ENCODE measurements at regions not wholly inside any gene's neighbourhood (a gene's known extent, or its start where the extent isn't known, plus 50 kb on each side); places are given as distances from the start of the nearest gene placed in this dataset.

- no peak for DNase-seq
These were observed 513.8 kb upstream of the FAM241A start for GRCh38 chr4:111631215-111631999.

- DNase-seq, result no peak
These were observed 512.6 kb upstream of the FAM241A start for GRCh38 chr4:111632641-111633151.

- DNase-seq, result no peak
These were observed 511.5 kb upstream of the FAM241A start for GRCh38 chr4:111633663-111634266.

- no peak for DNase-seq
These were observed 509.6 kb upstream of the FAM241A start for GRCh38 chr4:111635646-111636045.

- DNase-seq, result no peak
These were observed 508.2 kb upstream of the FAM241A start for GRCh38 chr4:111636961-111637585.

- no peak for DNase-seq
These were observed 506.0 kb upstream of the FAM241A start for GRCh38 chr4:111639120-111639690.

GRCh38 chr4:111639876-111640275, 505.4 kb upstream of the FAM241A start:
- no peak for DNase-seq

- DNase-seq, result peak; percentile 17 to 18
These were observed 503.3 kb upstream of the FAM241A start for GRCh38 chr4:111641813-111642579.

GRCh38 chr4:111648056-111648455, 497.2 kb upstream of the FAM241A start:
- no peak for DNase-seq

- no peak for DNase-seq
These were observed 495.9 kb upstream of the FAM241A start for GRCh38 chr4:111649308-111649707.

- no peak for DNase-seq
These were observed 495.1 kb upstream of the FAM241A start for GRCh38 chr4:111650146-111650545.

GRCh38 chr4:111650674-111651086, 494.6 kb upstream of the FAM241A start:
- DNase-seq, result no peak

GRCh38 chr4:111652236-111652635, 493.0 kb upstream of the FAM241A start:
- no peak for DNase-seq

- DNase-seq, result no peak
These were observed 492.3 kb upstream of the FAM241A start for GRCh38 chr4:111652986-111653385.

GRCh38 chr4:111662496-111662895, 482.8 kb upstream of the FAM241A start:
- no peak for DNase-seq

GRCh38 chr4:111664308-111664945, 480.8 kb upstream of the FAM241A start:
- DNase-seq, result no peak

GRCh38 chr4:111666826-111667360, 478.4 kb upstream of the FAM241A start:
- DNase-seq, result no peak

GRCh38 chr4:111671756-111672155, 473.5 kb upstream of the FAM241A start:
- DNase-seq, result no peak

GRCh38 chr4:111675746-111676145, 469.5 kb upstream of the FAM241A start:
- no peak for DNase-seq

- DNase-seq, result no peak
These were observed 468.7 kb upstream of the FAM241A start for GRCh38 chr4:111676533-111676932.

GRCh38 chr4:111678479-111678878, 466.8 kb upstream of the FAM241A start:
- no peak for DNase-seq

- DNase-seq, result no peak
These were observed 466.3 kb upstream of the FAM241A start for GRCh38 chr4:111678908-111679307.

Measured in activated T-cell treated with anti-CD3 and anti-CD28 coated beads, Interleukin-2, amount 50 U/mL, for 48 hours (primary cell).